ENCODE measurements at regions not wholly inside any gene's neighbourhood (a gene's known extent, or its start where the extent isn't known, plus 50 kb on each side); places are given as distances from the start of the nearest gene placed in this dataset.

GRCh38 chr5:154575546-154576428 is 97.8 kb upstream of the HAND1 start:
- intact Hi-C loops (cut with DNase I): no loop called here
- Histone ChIP-seq H3K9me3 (no peaks in the 10 kb centered on the region), H3K36me3 (no peaks in the 10 kb centered on the region), H3K4me1 (no peaks in the 10 kb centered on the region), H3K4me3 (no peak overlapping the region), H3K27ac (no peak overlapping the region), H3K27me3 (no peaks in the 10 kb centered on the region)
- TF ChIP-seq POLR2A (IDR thresholded peaks at IDR 0.05): no peak
- no peak for TF ChIP-seq POLR2AphosphoS5 (IDR thresholded peaks at IDR 0.05; ENCODE audit: insufficient read depth in 1 of 2, low read depth in 1 of 2)
- no peak for TF ChIP-seq CTCF (IDR thresholded peaks at IDR 0.05)
- peak in 1 of 2 donors; percentile 42 for DNase-seq (ENCODE audit: extremely low spot score in 2 of 2)

- Histone ChIP-seq H3K27ac (no peak overlapping the region), H3K9me3 (no peaks in the 10 kb centered on the region), H3K4me1 (no peaks in the 10 kb centered on the region), H3K27me3 (no peaks in the 10 kb centered on the region), H3K4me3 (no peak overlapping the region), H3K36me3 (no peaks in the 10 kb centered on the region)
- no peak for TF ChIP-seq POLR2A (IDR thresholded peaks at IDR 0.05)
- TF ChIP-seq POLR2AphosphoS5 (IDR thresholded peaks at IDR 0.05; ENCODE audit: insufficient read depth in 1 of 2, low read depth in 1 of 2): no peak
- no peak for TF ChIP-seq CTCF (IDR thresholded peaks at IDR 0.05)
- peak in 1 of 2 donors; percentile 44 for DNase-seq (ENCODE audit: extremely low spot score in 2 of 2)
- intact Hi-C loops (cut with DNase I): no loop called here
Measured at GRCh38 chr5:154573011-154573410, 95.0 kb upstream of the HAND1 start.

- peak in 1 of 2 donors; percentile 54 for DNase-seq (ENCODE audit: extremely low spot score in 2 of 2)
- Histone ChIP-seq H3K9me3 (no peaks in the 10 kb centered on the region), H3K27ac (no peak overlapping the region), H3K4me1 (no peaks in the 10 kb centered on the region), H3K27me3 (no peaks in the 10 kb centered on the region), H3K4me3 (no peak overlapping the region), H3K36me3 (no peaks in the 10 kb centered on the region)
- TF ChIP-seq POLR2A (IDR thresholded peaks at IDR 0.05): no peak
- TF ChIP-seq POLR2AphosphoS5 (IDR thresholded peaks at IDR 0.05; ENCODE audit: insufficient read depth in 1 of 2, low read depth in 1 of 2): no peak
- no peak for TF ChIP-seq CTCF (IDR thresholded peaks at IDR 0.05)
- intact Hi-C loops (cut with DNase I): no loop called here
Measured at GRCh38 chr5:154571325-154572035, 93.5 kb upstream of the HAND1 start.

- intact Hi-C loops (cut with DNase I): no loop called here
- Histone ChIP-seq H3K27me3 (no peaks in the 10 kb centered on the region), H3K27ac (no peak overlapping the region), H3K36me3 (no peaks in the 10 kb centered on the region), H3K4me3 (no peak overlapping the region), H3K9me3 (no peaks in the 10 kb centered on the region), H3K4me1 (no peaks in the 10 kb centered on the region)
- TF ChIP-seq CTCF (IDR thresholded peaks at IDR 0.05) (no peak), POLR2AphosphoS5 (IDR thresholded peaks at IDR 0.05; ENCODE audit: insufficient read depth in 1 of 2, low read depth in 1 of 2) (no peak), POLR2A (IDR thresholded peaks at IDR 0.05) (no peak)
- peak in 1 of 2 donors; percentile 16 for DNase-seq (ENCODE audit: extremely low spot score in 2 of 2)
Measured at GRCh38 chr5:154570572-154571324, 92.7 kb upstream of the HAND1 start.

Measured in vagina (tissue), 2 donors.